ENCODE measurements at regions not wholly inside any gene's neighbourhood (a gene's known extent, or its start where the extent isn't known, plus 50 kb on each side); places are given as distances from the start of the nearest gene placed in this dataset.

DNA sequence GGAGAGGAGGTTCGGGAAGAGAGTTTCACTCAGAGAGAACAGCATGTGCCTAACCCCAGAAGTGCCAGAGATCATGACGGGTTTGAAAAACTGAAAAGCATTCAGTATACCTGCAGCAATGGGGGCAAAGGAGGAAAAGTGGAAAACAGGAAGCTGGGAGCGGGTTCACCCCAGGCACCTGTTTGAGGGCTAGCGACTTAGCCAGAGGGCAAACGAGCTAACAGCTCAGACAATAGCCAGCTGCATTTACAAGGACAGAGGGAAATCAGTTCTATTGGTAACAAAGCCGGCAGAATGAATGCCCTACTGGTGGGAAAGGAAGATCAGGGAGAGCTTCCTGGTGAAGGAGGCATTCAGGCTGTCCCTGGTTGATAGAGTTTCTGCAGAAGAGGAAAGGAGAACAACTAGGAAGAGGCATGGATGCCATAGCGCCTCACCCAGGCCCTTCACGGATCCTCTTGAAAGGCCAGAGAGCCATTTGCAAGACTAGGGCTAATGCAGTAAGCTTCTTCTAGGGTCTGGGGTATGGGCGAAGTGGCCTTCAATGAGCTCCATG lies 141.7 kb upstream of the ADRA1B start:
- TF ChIP-seq TAF1 (IDR thresholded peaks at IDR 0.05; ENCODE audit: low read depth, low read length) = no peak
- TF ChIP-seq POLR2AphosphoS5 (IDR thresholded peaks at IDR 0.05; ENCODE audit: low read depth, low read length) = no peak
- no peak for TF ChIP-seq POLR2A (IDR thresholded peaks at IDR 0.05; ENCODE audit: low read depth, low read length)
- no peak for TF ChIP-seq PAX5 (IDR thresholded peaks at IDR 0.05; ENCODE audit: insufficient read depth, low read length, severe bottlenecking)
- no peak for TF ChIP-seq SPI1 (IDR thresholded peaks at IDR 0.05; ENCODE audit: low read depth, low read length)
